Keratinocyte (primary cell): ENCODE measurements at regions not wholly inside any gene's neighbourhood (a gene's known extent, or its start where the extent isn't known, plus 50 kb on each side); places are given as distances from the start of the nearest gene placed in this dataset.
"Not testable (repeated sequence)": the region's sequence is repeated elsewhere in the genome, so short reads cannot be mapped to it uniquely, and the experiment has no call there.

Experiments
- DNase-seq: peaks from one replicate; pipeline ENCODE4 v3.0.0-alpha.2; 2011; ENCODE audit warnings: low read depth, missing footprints, low spot score
- FAIRE-seq: peaks from 2 replicates; lab custom pipeline; 2011; peaks lifted over from hg19 to GRCh38; lab: Jason Lieb, UNC
- H2AFZ ChIP-seq: 2 replicates; pipeline ENCODE4 v1.6.0; 2012; ENCODE audit warnings: low read length, control low read depth, inconsistent platforms; ENCODE audit not compliant: control insufficient read depth
- H3K27ac ChIP-seq: 2 replicates; pipeline ENCODE4 v1.5.1; 2011; ENCODE audit warnings: low read length; ENCODE audit not compliant: control insufficient read depth, insufficient read depth
- H3K27me3 ChIP-seq: 3 replicates; pipeline ENCODE4 v1.6.0; 2011; ENCODE audit warnings: low read length; ENCODE audit not compliant: control insufficient read depth, insufficient read depth; ENCODE audit errors: extremely low read depth
- H3K36me3 ChIP-seq, 2 experiments: 2 replicates in 1 of 2; 3 replicates in 1 of 2; pipeline ENCODE4 v1.5.1; 2011; ENCODE audit warnings: low read length in 2 of 2, mild to moderate bottlenecking in 1 of 2; ENCODE audit not compliant: control insufficient read depth in 2 of 2, insufficient read depth in 2 of 2; ENCODE audit errors: extremely low read depth in 1 of 2
- H3K4me1 ChIP-seq: 3 replicates; pipeline ENCODE4 v1.5.1; 2011; ENCODE audit warnings: low read length; ENCODE audit not compliant: control insufficient read depth, insufficient read depth; ENCODE audit errors: extremely low read depth
- H3K4me2 ChIP-seq: 3 replicates; pipeline ENCODE4 v1.6.0; 2011; ENCODE audit warnings: low read depth, low read length; ENCODE audit not compliant: control insufficient read depth, insufficient read depth; ENCODE audit errors: extremely low read depth
- H3K4me3 ChIP-seq, 3 experiments: fragments of 200-600 bp in 1 of 3; sonication (generic) in 1 of 3; 2 replicates in 2 of 3; 3 replicates in 1 of 3; pipeline ENCODE4 v1.5.1; 2011 to 2016; ENCODE audit warnings: low read length in 3 of 3, mild to moderate bottlenecking in 3 of 3, control low read depth in 2 of 3, inconsistent platforms in 1 of 3, low read depth in 1 of 3, mixed read lengths in 1 of 3, mixed run types in 1 of 3, moderate library complexity in 1 of 3; ENCODE audit not compliant: control insufficient read depth in 2 of 3, insufficient read depth in 2 of 3; ENCODE audit errors: extremely low read depth in 1 of 3
- H3K79me2 ChIP-seq: 2 replicates; pipeline ENCODE4 v1.6.0; 2012; ENCODE audit warnings: low read length; ENCODE audit not compliant: control insufficient read depth, insufficient read depth
- H3K9ac ChIP-seq: 3 replicates; pipeline ENCODE4 v1.6.0; 2011; ENCODE audit warnings: low read length; ENCODE audit not compliant: control insufficient read depth, insufficient read depth; ENCODE audit errors: extremely low read depth
- H3K9me1 ChIP-seq: 3 replicates; pipeline ENCODE4 v1.6.0; 2011; ENCODE audit warnings: low read length; ENCODE audit not compliant: control insufficient read depth, insufficient read depth; ENCODE audit errors: extremely low read depth
- H3K9me3 ChIP-seq: 2 replicates; pipeline ENCODE4 v1.5.1; 2012; ENCODE audit warnings: low read depth, low read length; ENCODE audit not compliant: control insufficient read depth
- H4K20me1 ChIP-seq: 3 replicates; pipeline ENCODE4 v1.6.0; 2011; ENCODE audit warnings: low read length; ENCODE audit not compliant: control insufficient read depth, insufficient read depth; ENCODE audit errors: extremely low read depth
- CTCF ChIP-seq, 3 experiments: IDR thresholded peaks in 1 of 3; conservative IDR thresholded peaks in 1 of 3; optimal IDR thresholded peaks in 1 of 3; 2 replicates in 2 of 3; 3 replicates in 1 of 3; pipeline versions ENCODE3 to v1.5.1; 2011; ENCODE audit warnings: low read length in 3 of 3, mild to moderate bottlenecking in 3 of 3, moderate library complexity in 2 of 3, control low read depth in 1 of 3, inconsistent platforms in 1 of 3; ENCODE audit not compliant: insufficient read depth in 2 of 3; ENCODE audit errors: extremely low read depth in 1 of 3
- EZH2 ChIP-seq: IDR thresholded peaks from one replicate; pipeline ENCODE4 v1.6.1; 2012; ENCODE audit warnings: inconsistent platforms, mild to moderate bottlenecking, low read length, moderate library complexity
- dilution Hi-C: fragments of 300-500 bp; cut with MboI; formaldehyde crosslinking; loops from one replicate; pipeline ENCODE4 v1.7.0; 2020; ENCODE audit warnings: low sequenced_read_pairs; ENCODE audit not compliant: extremely low pct_ligation_motif_present

DNA sequence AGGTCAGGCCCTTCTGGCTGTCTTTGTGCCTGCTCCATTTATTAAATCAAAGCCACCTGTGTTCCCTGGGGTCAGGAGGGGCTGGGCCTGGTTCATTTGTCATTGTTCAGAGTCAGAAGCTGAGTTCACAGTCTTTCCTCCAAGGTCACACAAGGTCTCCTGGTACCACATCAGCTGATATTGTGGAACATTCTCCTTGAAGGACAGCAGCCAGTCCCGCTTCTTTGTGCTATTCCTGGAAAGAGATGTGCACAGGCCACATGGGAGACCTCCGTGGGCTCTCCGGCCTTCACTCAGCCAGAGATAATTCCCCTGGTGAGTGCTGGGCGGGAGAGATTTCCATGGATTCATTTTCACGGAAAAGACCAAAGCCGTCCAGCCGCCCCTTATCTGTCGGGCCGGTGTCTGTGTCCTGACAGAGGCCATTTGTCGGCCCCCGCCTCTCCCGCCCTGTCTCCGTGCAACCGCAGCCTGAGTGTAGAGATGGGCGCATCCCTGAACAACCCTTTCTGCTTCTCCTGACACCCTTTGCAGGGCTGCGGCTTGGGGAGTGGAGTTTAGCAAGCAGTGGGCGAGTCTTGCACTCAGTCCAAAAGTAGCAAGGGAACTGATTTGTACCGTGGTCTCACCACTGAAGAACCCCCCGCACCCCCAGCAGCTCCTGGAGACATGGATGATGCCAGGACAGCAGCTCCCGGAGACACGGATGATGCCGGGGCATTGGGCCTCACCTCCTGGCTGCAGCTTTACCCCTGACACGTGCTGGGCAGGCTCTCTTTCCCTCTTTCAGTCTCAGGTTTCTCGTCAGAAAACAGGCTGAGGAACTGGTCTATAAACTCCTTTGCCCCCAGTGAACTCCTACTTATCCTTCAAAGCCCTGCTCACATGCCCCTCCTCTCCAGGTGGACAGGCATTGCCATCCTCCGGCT lies 198.4 kb downstream of the LAT start:
- H3K27ac ChIP-seq, dilution Hi-C loops, H3K36me3 ChIP-seq, H3K4me2 ChIP-seq, H3K4me3 ChIP-seq, H2AFZ ChIP-seq, H4K20me1 ChIP-seq, H3K79me2 ChIP-seq, H3K9me3 ChIP-seq, DNase-seq, H3K27me3 ChIP-seq, H3K4me1 ChIP-seq, H3K9me1 ChIP-seq, H3K9ac ChIP-seq, FAIRE-seq: not testable (repeated sequence)

DNA sequence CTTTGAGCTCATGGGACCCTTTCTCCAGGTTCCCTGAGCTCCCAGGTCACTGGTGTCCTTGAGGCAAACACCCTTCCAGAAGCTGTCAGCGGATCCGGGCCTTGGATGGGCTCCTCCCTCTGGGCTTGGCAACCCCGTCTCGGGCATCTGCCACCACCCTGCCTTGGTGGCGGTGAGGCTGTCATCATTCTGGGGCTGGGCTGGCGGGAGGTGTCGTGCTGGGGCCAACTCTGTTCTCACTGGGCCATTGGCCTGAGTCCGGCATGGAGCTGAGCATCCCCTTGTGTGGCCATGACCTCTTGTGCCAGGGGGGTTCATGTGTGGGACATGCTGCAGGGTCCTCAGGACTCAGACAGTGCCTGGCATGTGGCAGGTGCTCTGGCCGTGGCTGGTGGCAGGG lies 197.6 kb downstream of the LAT start:
- H4K20me1 ChIP-seq, result no peaks in the 10 kb centered on the region
- no peak overlapping the region for H3K4me2 ChIP-seq
- DNase-seq, result no peak
- no peak overlapping the region for H2AFZ ChIP-seq
- no peak for FAIRE-seq
- no peaks in the 10 kb centered on the region for H3K9me1 ChIP-seq
- H3K4me3 ChIP-seq, result no peak overlapping the region
- H3K36me3 ChIP-seq, result no peaks in the 10 kb centered on the region
- H3K79me2 ChIP-seq, result no peaks in the 10 kb centered on the region
- H3K4me1 ChIP-seq, result no peaks in the 10 kb centered on the region
- H3K27ac ChIP-seq, result no peak overlapping the region
- dilution Hi-C loops, result no loop called here
- no peak overlapping the region for H3K9ac ChIP-seq
- TF ChIP-seq EZH2 (no peak), CTCF (optimal IDR thresholded peaks at IDR 0.05 in 1 of 3, IDR thresholded peaks at IDR 0.05 in 1 of 3, conservative IDR thresholded peaks at IDR 0.05 in 1 of 3; ENCODE audit: extremely low read depth in 1 of 3, insufficient read depth in 2 of 3, low read length in 3 of 3) (no peak)
- peaks cover 10% of the 10 kb centered on the region for H3K27me3 ChIP-seq
- H3K9me3 ChIP-seq, result no peaks in the 10 kb centered on the region
